BLaER1 (cell line): ENCODE measurements at regions not wholly inside any gene's neighbourhood (a gene's known extent, or its start where the extent isn't known, plus 50 kb on each side); places are given as distances from the start of the nearest gene placed in this dataset.
"Not testable (repeated sequence)": the region's sequence is repeated elsewhere in the genome, so short reads cannot be mapped to it uniquely, and the experiment has no call there.

Experiments used
- H3K27ac ChIP-seq: shearing (Covaris generic); formaldehyde crosslinking; 2 replicates; pipeline ENCODE4 v1.8.1; 2022
- H3K27me3 ChIP-seq: shearing (Covaris generic); formaldehyde crosslinking; 2 replicates; pipeline ENCODE4 v1.8.1; 2022
- H3K36me3 ChIP-seq: shearing (Covaris generic); formaldehyde crosslinking; 2 replicates; pipeline ENCODE4 v1.8.1; 2022
- H3K4me1 ChIP-seq: shearing (Covaris generic); formaldehyde crosslinking; 2 replicates; pipeline ENCODE4 v1.8.1; 2022
- H3K4me2 ChIP-seq: shearing (Covaris generic); formaldehyde crosslinking; 2 replicates; pipeline ENCODE4 v1.8.1; 2022
- H3K4me3 ChIP-seq: shearing (Covaris generic); formaldehyde crosslinking; 2 replicates; pipeline ENCODE4 v1.8.1; 2022
- H3K9ac ChIP-seq: shearing (Covaris generic); formaldehyde crosslinking; 2 replicates; pipeline ENCODE4 v1.8.1; 2022
- H3K9me3 ChIP-seq: shearing (Covaris generic); formaldehyde crosslinking; 2 replicates; pipeline ENCODE4 v1.8.1; 2022
- H4K20me1 ChIP-seq: shearing (Covaris generic); formaldehyde crosslinking; 2 replicates; pipeline ENCODE4 v1.8.1; 2022
- Cebpa-rat ChIP-seq: shearing (Covaris generic); IDR thresholded peaks from 2 replicates; pipeline ENCODE4 v1.8.1; 2022

- Histone ChIP-seq H3K4me3 (no peak overlapping the region), H4K20me1 (no peaks in the 10 kb centered on the region), H3K4me1 (no peaks in the 10 kb centered on the region), H3K4me2 (no peak overlapping the region), H3K27me3 (no peaks in the 10 kb centered on the region), H3K9ac (no peak overlapping the region), H3K36me3 (no peaks in the 10 kb centered on the region), H3K27ac (no peak overlapping the region), H3K9me3 (no peaks in the 10 kb centered on the region)
- TF ChIP-seq Cebpa-rat, result no peak
Measured at GRCh38 chr1:115448282-115449044, 110.4 kb upstream of the NGF start.

DNA sequence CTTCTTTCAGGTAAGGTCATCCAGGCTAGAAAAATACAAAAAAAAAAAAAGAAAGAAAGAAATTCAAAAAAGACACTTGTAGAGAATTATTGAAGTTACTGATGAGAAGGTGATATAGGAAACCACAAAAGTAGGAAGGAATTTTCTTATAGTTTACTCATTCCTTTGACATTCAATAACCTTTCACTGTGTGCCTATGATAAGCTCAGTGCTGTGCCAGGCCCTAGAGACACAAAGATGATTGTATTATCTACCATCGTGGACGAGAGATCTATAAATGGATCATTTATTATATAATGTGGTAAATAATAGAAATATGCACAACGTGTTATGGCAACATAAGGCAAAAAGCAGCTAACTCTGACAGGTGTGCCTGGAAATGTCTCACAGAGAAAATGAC is 109.6 kb upstream of the NGF start:
- no peaks in the 10 kb centered on the region for H3K4me1 ChIP-seq
- H3K27ac ChIP-seq, result no peak overlapping the region
- no peaks in the 10 kb centered on the region for H3K9me3 ChIP-seq
- no peak overlapping the region for H3K4me3 ChIP-seq
- H3K4me2 ChIP-seq, result no peak overlapping the region
- H3K9ac ChIP-seq, result no peak overlapping the region
- no peaks in the 10 kb centered on the region for H3K27me3 ChIP-seq
- no peaks in the 10 kb centered on the region for H3K36me3 ChIP-seq
- H4K20me1 ChIP-seq, result no peaks in the 10 kb centered on the region
- TF ChIP-seq Cebpa-rat, result no peak

GRCh38 chr1:115445090-115445489 is 107.0 kb upstream of the NGF start:
- TF ChIP-seq Cebpa-rat, result no peak
- H4K20me1 ChIP-seq, result no peaks in the 10 kb centered on the region

DNA sequence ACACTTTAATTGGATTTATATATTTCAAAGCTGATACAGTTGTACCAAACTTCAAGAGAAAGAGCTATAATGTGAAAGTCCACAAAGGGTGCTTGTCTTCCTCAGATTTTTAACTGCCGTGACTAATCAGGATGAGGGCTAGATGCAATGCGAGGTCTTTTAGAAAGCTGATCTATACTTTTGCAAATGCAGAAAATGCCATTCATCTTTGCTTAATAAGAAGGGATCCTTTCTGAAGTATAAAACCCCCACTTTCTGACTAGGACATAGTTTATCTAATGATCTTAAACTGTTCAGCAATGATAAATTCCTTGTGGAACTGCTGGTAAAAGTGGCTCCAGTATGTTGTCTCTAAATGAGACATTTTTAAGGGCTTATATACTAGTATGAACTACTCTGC is 102.7 kb upstream of the NGF start:
- H3K4me2 ChIP-seq, result no peak overlapping the region
- H3K4me1 ChIP-seq, result no peaks in the 10 kb centered on the region
- H3K9me3 ChIP-seq, result no peaks in the 10 kb centered on the region
- no peaks in the 10 kb centered on the region for H3K36me3 ChIP-seq
- H3K4me3 ChIP-seq, result no peak overlapping the region
- H3K9ac ChIP-seq, result no peak overlapping the region
- TF ChIP-seq Cebpa-rat, result no peak
- H3K27ac ChIP-seq, result no peak overlapping the region
- H3K27me3 ChIP-seq, result no peaks in the 10 kb centered on the region
- H4K20me1 ChIP-seq, result no peaks in the 10 kb centered on the region

More at GRCh38 chr1:115445090-115445489, 107.0 kb upstream of the NGF start:
- H3K4me3 ChIP-seq, result no peak overlapping the region
- H3K4me1 ChIP-seq, result no peaks in the 10 kb centered on the region
- no peak overlapping the region for H3K9ac ChIP-seq
- H3K9me3 ChIP-seq, result no peaks in the 10 kb centered on the region
- H3K27me3 ChIP-seq, result no peaks in the 10 kb centered on the region
- H3K27ac ChIP-seq, result no peak overlapping the region
- no peaks in the 10 kb centered on the region for H3K36me3 ChIP-seq
- H3K4me2 ChIP-seq, result no peak overlapping the region

DNA sequence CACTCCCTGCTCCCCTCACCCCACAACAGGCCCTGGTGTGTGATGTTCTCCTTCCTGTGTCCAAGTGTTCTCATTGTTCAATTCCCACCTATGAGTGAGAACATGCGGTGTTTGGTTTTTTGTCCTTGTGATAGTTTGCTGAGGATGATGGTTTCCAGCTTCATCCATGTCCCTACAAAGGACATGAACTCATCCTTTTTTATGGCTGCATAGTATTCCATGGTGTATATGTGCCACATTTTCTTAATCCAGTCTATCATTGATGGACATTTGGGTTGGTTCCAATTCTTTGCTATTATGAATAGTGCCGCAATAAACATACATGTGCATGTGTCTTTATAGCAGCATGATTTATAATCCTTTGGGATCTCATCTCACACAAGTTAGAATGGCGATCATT is 101.5 kb upstream of the NGF start:
- H3K27ac ChIP-seq, H3K36me3 ChIP-seq, H3K9me3 ChIP-seq, H3K4me1 ChIP-seq, H3K9ac ChIP-seq, H3K27me3 ChIP-seq, H4K20me1 ChIP-seq, H3K4me2 ChIP-seq, H3K4me3 ChIP-seq: not testable (repeated sequence)

DNA sequence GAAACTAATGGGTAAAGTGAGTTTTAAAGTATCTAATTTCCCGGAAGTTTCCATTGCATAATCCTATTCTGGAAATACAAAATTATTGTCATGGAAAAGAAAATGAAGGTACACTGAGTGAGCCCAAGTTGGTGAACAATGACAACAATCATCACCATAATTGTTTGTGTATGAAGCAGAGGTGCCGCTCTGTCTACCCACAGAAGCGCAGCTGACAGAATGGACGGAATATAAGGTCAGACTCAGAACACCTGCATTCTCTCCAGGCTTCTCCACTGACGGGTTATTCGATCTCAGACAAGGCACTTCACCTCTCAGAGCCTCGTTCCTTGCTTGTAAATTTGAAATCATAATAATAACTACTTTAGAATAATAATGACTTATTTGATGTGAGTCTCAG is 99.1 kb upstream of the NGF start:
- no peak overlapping the region for H3K27ac ChIP-seq

GRCh38 chr1:115436596-115436995 is 98.5 kb upstream of the NGF start:
- Histone ChIP-seq H3K4me3 (no peak overlapping the region), H3K4me2 (no peak overlapping the region), H3K36me3 (no peaks in the 10 kb centered on the region), H3K9me3 (no peaks in the 10 kb centered on the region), H3K4me1 (no peaks in the 10 kb centered on the region), H4K20me1 (no peaks in the 10 kb centered on the region), H3K9ac (no peak overlapping the region), H3K27ac (no peak overlapping the region), H3K27me3 (no peaks in the 10 kb centered on the region)
- no peak for TF ChIP-seq Cebpa-rat

More for the DNA sequence above, 99.1 kb upstream of the NGF start:
- no peaks in the 10 kb centered on the region for H4K20me1 ChIP-seq
- no peak overlapping the region for H3K4me3 ChIP-seq
- no peaks in the 10 kb centered on the region for H3K9me3 ChIP-seq
- no peak overlapping the region for H3K4me2 ChIP-seq
- H3K36me3 ChIP-seq, result no peaks in the 10 kb centered on the region
- no peak for TF ChIP-seq Cebpa-rat
- no peak overlapping the region for H3K9ac ChIP-seq
- no peaks in the 10 kb centered on the region for H3K4me1 ChIP-seq
- H3K27me3 ChIP-seq, result no peaks in the 10 kb centered on the region

DNA sequence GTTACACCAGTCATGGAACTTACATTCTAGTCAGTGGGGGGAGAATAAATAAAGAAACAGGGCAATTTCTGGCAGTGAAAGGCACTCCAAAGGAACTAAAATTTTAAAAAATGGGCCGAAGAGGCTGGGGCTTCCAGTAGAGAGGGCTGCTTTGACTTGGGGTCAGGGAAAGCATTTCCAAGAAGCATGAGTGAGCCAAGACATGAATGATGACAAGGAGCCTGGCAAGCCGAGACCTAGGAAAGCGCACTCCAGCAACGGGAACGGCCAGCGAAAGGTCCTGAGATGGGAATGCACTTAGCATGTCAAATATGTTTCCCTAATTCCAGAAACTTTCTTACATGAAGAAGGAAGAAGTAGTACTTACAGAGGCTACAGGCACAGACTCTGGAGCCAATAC is 95.4 kb upstream of the NGF start:
- no peak overlapping the region for H3K4me3 ChIP-seq

GRCh38 chr1:115432061-115432460 is 94.0 kb upstream of the NGF start:
- H3K27me3 ChIP-seq, result no peaks in the 10 kb centered on the region
- H3K9ac ChIP-seq, result no peak overlapping the region
- no peak overlapping the region for H3K27ac ChIP-seq
- TF ChIP-seq Cebpa-rat, result no peak
- H3K4me1 ChIP-seq, result no peaks in the 10 kb centered on the region
- H3K4me3 ChIP-seq, result no peak overlapping the region
- H3K9me3 ChIP-seq, result no peaks in the 10 kb centered on the region
- H4K20me1 ChIP-seq, result no peaks in the 10 kb centered on the region
- no peaks in the 10 kb centered on the region for H3K36me3 ChIP-seq
- no peak overlapping the region for H3K4me2 ChIP-seq

More for the DNA sequence above, 95.4 kb upstream of the NGF start:
- H3K4me1 ChIP-seq, result no peaks in the 10 kb centered on the region
- H3K9ac ChIP-seq, result no peak overlapping the region
- no peaks in the 10 kb centered on the region for H3K36me3 ChIP-seq
- H3K9me3 ChIP-seq, result no peaks in the 10 kb centered on the region
- no peak overlapping the region for H3K4me2 ChIP-seq
- no peak overlapping the region for H3K27ac ChIP-seq
- TF ChIP-seq Cebpa-rat, result no peak
- H3K27me3 ChIP-seq, result no peaks in the 10 kb centered on the region
- H4K20me1 ChIP-seq, result no peaks in the 10 kb centered on the region

- TF ChIP-seq Cebpa-rat, result no peak
- no peak overlapping the region for H3K4me2 ChIP-seq
- peaks cover 9% of the 10 kb centered on the region for H3K4me1 ChIP-seq
- H3K9ac ChIP-seq, result no peak overlapping the region
- H3K36me3 ChIP-seq, result no peaks in the 10 kb centered on the region
- no peaks in the 10 kb centered on the region for H4K20me1 ChIP-seq
- no peak overlapping the region for H3K4me3 ChIP-seq
- H3K9me3 ChIP-seq, result no peaks in the 10 kb centered on the region
- no peak overlapping the region for H3K27ac ChIP-seq
- no peaks in the 10 kb centered on the region for H3K27me3 ChIP-seq
Measured at GRCh38 chr1:115430441-115431158, 92.6 kb upstream of the NGF start.
